Neural cell (in vitro differentiated cells): ENCODE measurements at regions not wholly inside any gene's neighbourhood (a gene's known extent, or its start where the extent isn't known, plus 50 kb on each side); places are given as distances from the start of the nearest gene placed in this dataset.

Source experiments
- EP300 ChIP-seq: fragments of 450-650 bp; conservative IDR thresholded peaks from 2 replicates; pipeline ENCODE4 v1.6.1; 2014; ENCODE audit warnings: antibody characterized with exemption, mild to moderate bottlenecking, moderate library complexity; ENCODE audit not compliant: poor library complexity, severe bottlenecking
- EZH2 ChIP-seq: fragments of 200-600, 300-800 bp; shearing (Covaris generic), sonication (generic); IDR thresholded peaks from 2 replicates; pipeline ENCODE4 v1.6.1; 2014; ENCODE audit warnings: antibody characterized with exemption, low read length, borderline replicate concordance, mild to moderate bottlenecking; ENCODE audit not compliant: insufficient read depth, poor library complexity, severe bottlenecking
- MXI1 ChIP-seq: fragments of 450-650 bp; conservative IDR thresholded peaks from 2 replicates; pipeline ENCODE4 v1.6.1; 2014; ENCODE audit warnings: antibody characterized with exemption, mild to moderate bottlenecking; ENCODE audit not compliant: poor library complexity, severe bottlenecking
- POLR2AphosphoS5 ChIP-seq: IDR thresholded peaks from 2 replicates; pipeline ENCODE4 v1.6.1; 2012
- RAD21 ChIP-seq: fragments of 450-650 bp; conservative IDR thresholded peaks from 2 replicates; pipeline ENCODE4 v1.6.1; 2014; ENCODE audit warnings: antibody characterized with exemption, mild to moderate bottlenecking, moderate library complexity
- SMC3 ChIP-seq: fragments of 450-650 bp; conservative IDR thresholded peaks from 2 replicates; pipeline ENCODE4 v1.6.1; 2014; ENCODE audit warnings: antibody characterized with exemption, mild to moderate bottlenecking, moderate library complexity; ENCODE audit not compliant: poor library complexity
- TAF1 ChIP-seq: IDR thresholded peaks from 2 replicates; pipeline ENCODE4 v1.6.1; 2012; ENCODE audit warnings: low read depth
- TF ChIP-seq, protein P1 (sequence below): fragments of 450-650 bp; IDR thresholded peaks from 2 replicates; pipeline ENCODE4 v1.5.1; 2014; ENCODE audit warnings: antibody characterized with exemption, mild to moderate bottlenecking, moderate library complexity; ENCODE audit not compliant: poor library complexity, severe bottlenecking
- TF ChIP-seq, protein P2 (sequence below): IDR thresholded peaks from 2 replicates; pipeline ENCODE4 v1.6.1; 2012; ENCODE audit warnings: borderline replicate concordance

DNA sequence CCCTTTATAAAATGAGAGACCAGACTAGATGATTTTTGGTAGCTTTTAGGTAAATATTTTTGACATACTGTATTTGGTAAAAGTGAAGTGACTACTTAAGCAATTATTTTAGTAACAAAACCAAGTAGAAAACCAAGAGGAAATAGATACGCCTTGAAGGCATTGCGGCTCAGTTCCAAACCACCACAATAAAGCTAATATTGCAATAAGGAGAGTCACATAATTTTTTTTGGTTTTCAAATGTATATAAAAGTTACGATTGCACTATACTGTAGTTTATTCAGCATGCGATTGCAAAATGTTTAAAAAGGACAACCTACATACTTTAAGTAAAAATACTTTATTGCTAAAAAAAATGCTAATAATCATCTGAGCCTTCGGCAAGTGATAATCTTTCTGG is 581.7 kb upstream of the POT1 start:
- TF ChIP-seq TAF1 (no peak), EZH2 (no peak), MXI1 (no peak), POLR2AphosphoS5 (no peak), RAD21 (no peak), EP300 (no peak), SMC3 (no peak)
- TF ChIP-seq, protein P1, sequence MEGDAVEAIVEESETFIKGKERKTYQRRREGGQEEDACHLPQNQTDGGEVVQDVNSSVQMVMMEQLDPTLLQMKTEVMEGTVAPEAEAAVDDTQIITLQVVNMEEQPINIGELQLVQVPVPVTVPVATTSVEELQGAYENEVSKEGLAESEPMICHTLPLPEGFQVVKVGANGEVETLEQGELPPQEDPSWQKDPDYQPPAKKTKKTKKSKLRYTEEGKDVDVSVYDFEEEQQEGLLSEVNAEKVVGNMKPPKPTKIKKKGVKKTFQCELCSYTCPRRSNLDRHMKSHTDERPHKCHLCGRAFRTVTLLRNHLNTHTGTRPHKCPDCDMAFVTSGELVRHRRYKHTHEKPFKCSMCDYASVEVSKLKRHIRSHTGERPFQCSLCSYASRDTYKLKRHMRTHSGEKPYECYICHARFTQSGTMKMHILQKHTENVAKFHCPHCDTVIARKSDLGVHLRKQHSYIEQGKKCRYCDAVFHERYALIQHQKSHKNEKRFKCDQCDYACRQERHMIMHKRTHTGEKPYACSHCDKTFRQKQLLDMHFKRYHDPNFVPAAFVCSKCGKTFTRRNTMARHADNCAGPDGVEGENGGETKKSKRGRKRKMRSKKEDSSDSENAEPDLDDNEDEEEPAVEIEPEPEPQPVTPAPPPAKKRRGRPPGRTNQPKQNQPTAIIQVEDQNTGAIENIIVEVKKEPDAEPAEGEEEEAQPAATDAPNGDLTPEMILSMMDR, result no peak
- TF ChIP-seq, protein P2, sequence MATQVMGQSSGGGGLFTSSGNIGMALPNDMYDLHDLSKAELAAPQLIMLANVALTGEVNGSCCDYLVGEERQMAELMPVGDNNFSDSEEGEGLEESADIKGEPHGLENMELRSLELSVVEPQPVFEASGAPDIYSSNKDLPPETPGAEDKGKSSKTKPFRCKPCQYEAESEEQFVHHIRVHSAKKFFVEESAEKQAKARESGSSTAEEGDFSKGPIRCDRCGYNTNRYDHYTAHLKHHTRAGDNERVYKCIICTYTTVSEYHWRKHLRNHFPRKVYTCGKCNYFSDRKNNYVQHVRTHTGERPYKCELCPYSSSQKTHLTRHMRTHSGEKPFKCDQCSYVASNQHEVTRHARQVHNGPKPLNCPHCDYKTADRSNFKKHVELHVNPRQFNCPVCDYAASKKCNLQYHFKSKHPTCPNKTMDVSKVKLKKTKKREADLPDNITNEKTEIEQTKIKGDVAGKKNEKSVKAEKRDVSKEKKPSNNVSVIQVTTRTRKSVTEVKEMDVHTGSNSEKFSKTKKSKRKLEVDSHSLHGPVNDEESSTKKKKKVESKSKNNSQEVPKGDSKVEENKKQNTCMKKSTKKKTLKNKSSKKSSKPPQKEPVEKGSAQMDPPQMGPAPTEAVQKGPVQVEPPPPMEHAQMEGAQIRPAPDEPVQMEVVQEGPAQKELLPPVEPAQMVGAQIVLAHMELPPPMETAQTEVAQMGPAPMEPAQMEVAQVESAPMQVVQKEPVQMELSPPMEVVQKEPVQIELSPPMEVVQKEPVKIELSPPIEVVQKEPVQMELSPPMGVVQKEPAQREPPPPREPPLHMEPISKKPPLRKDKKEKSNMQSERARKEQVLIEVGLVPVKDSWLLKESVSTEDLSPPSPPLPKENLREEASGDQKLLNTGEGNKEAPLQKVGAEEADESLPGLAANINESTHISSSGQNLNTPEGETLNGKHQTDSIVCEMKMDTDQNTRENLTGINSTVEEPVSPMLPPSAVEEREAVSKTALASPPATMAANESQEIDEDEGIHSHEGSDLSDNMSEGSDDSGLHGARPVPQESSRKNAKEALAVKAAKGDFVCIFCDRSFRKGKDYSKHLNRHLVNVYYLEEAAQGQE, result no peak
